GM23338 (cell line): ENCODE measurements at regions not wholly inside any gene's neighbourhood (a gene's known extent, or its start where the extent isn't known, plus 50 kb on each side); places are given as distances from the start of the nearest gene placed in this dataset.

ENCODE experiments used
- ATAC-seq: fragments of 200-7000 bp; cut with Tn5 transposase; 3 replicates; pipeline ENCODE4 v1.9.1; 2020
- DNase-seq: peaks from one replicate; pipeline ENCODE4 v3.0.0-alpha.2; 2015; ENCODE audit warnings: low spot score
- H2AFZ ChIP-seq: fragments of 200-600 bp; sonication (generic); 2 replicates; pipeline ENCODE4 v1.8.0; 2016; ENCODE audit warnings: antibody characterized with exemption, mild to moderate bottlenecking, moderate library complexity
- H3F3A ChIP-seq: fragments of 200-600 bp; sonication (generic); replicated peaks from 2 replicates; pipeline ENCODE4 v1.8.0; 2017; ENCODE audit warnings: antibody characterized with exemption, mixed run types, low read depth
- H3K27ac ChIP-seq: fragments of 200-600 bp; sonication (generic); 2 replicates; pipeline ENCODE4 v1.6.1; 2016; ENCODE audit warnings: low read depth
- H3K27me3 ChIP-seq: fragments of 200-600 bp; sonication (generic); 2 replicates; pipeline ENCODE4 v1.8.0; 2016; ENCODE audit warnings: mild to moderate bottlenecking, mixed run types, moderate library complexity; ENCODE audit not compliant: insufficient read depth
- H3K36me3 ChIP-seq: fragments of 200-600 bp; sonication (generic); 2 replicates; pipeline ENCODE4 v1.8.0; 2016; ENCODE audit warnings: mild to moderate bottlenecking; ENCODE audit not compliant: insufficient read depth
- H3K4me1 ChIP-seq: fragments of 200-600 bp; sonication (generic); 2 replicates; pipeline ENCODE4 v1.8.0; 2016; ENCODE audit warnings: mild to moderate bottlenecking, moderate library complexity; ENCODE audit not compliant: insufficient read depth
- H3K4me2 ChIP-seq: fragments of 200-600 bp; sonication (generic); 2 replicates; pipeline ENCODE4 v1.7.1; 2017; ENCODE audit warnings: mixed run types
- H3K4me3 ChIP-seq: fragments of 200-600 bp; sonication (generic); 2 replicates; pipeline ENCODE4 v1.6.1; 2016; ENCODE audit warnings: mixed run types
- H3K79me2 ChIP-seq: fragments of 200-600 bp; sonication (generic); replicated peaks from 2 replicates; pipeline ENCODE4 v1.8.0; 2017; ENCODE audit warnings: mild to moderate bottlenecking; ENCODE audit not compliant: insufficient read depth
- H3K9me2 ChIP-seq: fragments of 200-600 bp; sonication (generic); 2 replicates; pipeline ENCODE4 v1.8.0; 2017; ENCODE audit not compliant: insufficient read depth
- H4K20me1 ChIP-seq: fragments of 200-600 bp; sonication (generic); replicated peaks from 2 replicates; pipeline ENCODE4 v1.8.0; 2017; ENCODE audit warnings: mild to moderate bottlenecking; ENCODE audit not compliant: insufficient read depth
- H3K27ac Mint-ChIP-seq: 2 replicates; pipeline ENCODE4 v1.8.0; 2020; ENCODE audit warnings: inconsistent platforms, mild to moderate bottlenecking, moderate library complexity, mixed read lengths
- H3K27me3 Mint-ChIP-seq: 3 replicates; pipeline ENCODE4 v1.8.0; 2022; ENCODE audit warnings: low read depth, mild to moderate bottlenecking, moderate library complexity, mixed read lengths, inconsistent platforms; ENCODE audit not compliant: insufficient read depth, poor library complexity
- H3K36me3 Mint-ChIP-seq: 3 replicates; pipeline ENCODE4 v1.8.0; 2021; ENCODE audit warnings: low read depth, mild to moderate bottlenecking, inconsistent platforms, moderate library complexity, mixed read lengths
- H3K4me1 Mint-ChIP-seq: 3 replicates; pipeline ENCODE4 v1.8.0; 2020; ENCODE audit warnings: mild to moderate bottlenecking, inconsistent platforms, mixed read lengths
- H3K4me3 Mint-ChIP-seq: 3 replicates; pipeline ENCODE4 v1.8.0; 2021; ENCODE audit warnings: moderate library complexity, mild to moderate bottlenecking, inconsistent platforms, mixed read lengths
- H3K9me3 Mint-ChIP-seq: 3 replicates; pipeline ENCODE4 v1.8.0; 2020; ENCODE audit warnings: moderate library complexity, mild to moderate bottlenecking, inconsistent platforms, mixed read lengths
- CREB1 ChIP-seq: fragments of 250-450 bp; sonication (Bioruptor Pico); IDR thresholded peaks from 2 replicates; pipeline ENCODE4 v1.5.0; 2020; ENCODE audit warnings: low read depth, mild to moderate bottlenecking, moderate library complexity
- CTCF ChIP-seq, 2 experiments: fragments of 200-600 bp in 1 of 2; sonication (generic) in 1 of 2; conservative IDR thresholded peaks; 2 replicates each; pipeline versions ENCODE4 v1.5.1 to v1.6.1; 2016 to 2017; ENCODE audit warnings: antibody characterized with exemption in 2 of 2, low read depth in 2 of 2, mild to moderate bottlenecking in 2 of 2, moderate library complexity in 1 of 2
- EZH2phosphoT487 ChIP-seq: fragments of 200-600 bp; sonication (generic); IDR thresholded peaks from one replicate; pipeline ENCODE4 v1.8.1; 2018; ENCODE audit warnings: antibody characterized with exemption; ENCODE audit not compliant: unreplicated experiment
- JUNB ChIP-seq: IDR thresholded peaks from one replicate; pipeline ENCODE4 v1.6.1; 2016; ENCODE audit warnings: antibody characterized with exemption; ENCODE audit not compliant: unreplicated experiment
- NANOG ChIP-seq: IDR thresholded peaks from 2 replicates; pipeline ENCODE4 v1.6.1; 2016; ENCODE audit warnings: antibody characterized with exemption, borderline replicate concordance
- POLR2AphosphoS5 ChIP-seq: IDR thresholded peaks from 2 replicates; pipeline ENCODE4 v1.6.1; 2016; ENCODE audit warnings: antibody characterized with exemption, low read depth
- REST ChIP-seq: IDR thresholded peaks from one replicate; pipeline ENCODE4 v1.6.1; 2018; ENCODE audit warnings: antibody characterized with exemption; ENCODE audit not compliant: unreplicated experiment
- STAT1 ChIP-seq: IDR thresholded peaks from one replicate; pipeline ENCODE4 v1.6.1; 2016; ENCODE audit warnings: antibody characterized with exemption; ENCODE audit not compliant: unreplicated experiment
- ZNF114 ChIP-seq: fragments of 250-450 bp; sonication (Bioruptor Pico); IDR thresholded peaks from 2 replicates; pipeline ENCODE4 v1.5.0; 2020; ENCODE audit warnings: mild to moderate bottlenecking, moderate library complexity
- ZNF331 ChIP-seq: fragments of 250-450 bp; sonication (Bioruptor Pico); IDR thresholded peaks from 2 replicates; pipeline ENCODE4 v1.5.0; 2020; ENCODE audit warnings: low read depth, mild to moderate bottlenecking, moderate library complexity
- ZNF462 ChIP-seq: fragments of 250-450 bp; sonication (Bioruptor Pico); IDR thresholded peaks from 2 replicates; pipeline ENCODE4 v1.5.0; 2020; ENCODE audit warnings: mild to moderate bottlenecking, moderate library complexity

- TF ChIP-seq CTCF (conservative IDR thresholded peaks at IDR 0.05; ENCODE audit: low read depth in 2 of 2): no peak
Measured at GRCh38 chr5:125196481-125197111, 450.2 kb upstream of the ZNF608 start (continued).

- H3K9me2 ChIP-seq: no peaks in the 10 kb centered on the region
- H3K4me3 ChIP-seq: no peak overlapping the region
- DNase-seq (no peak), ATAC-seq (no peak)
- no peaks in the 10 kb centered on the region for H4K20me1 ChIP-seq
- Mint-ChIP-seq H3K9me3 (no peaks in the 10 kb centered on the region), H3K27ac (no peak overlapping the region), H3K4me3 (no peak overlapping the region), H3K27me3 (peaks cover 7% of the 10 kb centered on the region), H3K4me1 (peaks cover 64% of the 10 kb centered on the region), H3K36me3 (no peaks in the 10 kb centered on the region)
- H3K36me3 ChIP-seq: no peaks in the 10 kb centered on the region
- peaks cover 52% of the 10 kb centered on the region for H3K4me1 ChIP-seq
- no peaks in the 10 kb centered on the region for H3K79me2 ChIP-seq
- H3K27ac ChIP-seq: no peak overlapping the region
- no peaks in the 10 kb centered on the region for H3K27me3 ChIP-seq
- H2AFZ ChIP-seq: no peak overlapping the region
- H3F3A ChIP-seq: no peaks in the 10 kb centered on the region
- no peak overlapping the region for H3K4me2 ChIP-seq
- TF ChIP-seq ZNF114 (CRISPR knock-in tag): no peak
- no peak for TF ChIP-seq CREB1 (CRISPR knock-in tag)
- no peak for TF ChIP-seq CTCF (conservative IDR thresholded peaks at IDR 0.05; ENCODE audit: low read depth in 2 of 2)
- no peak for TF ChIP-seq JUNB
- TF ChIP-seq NANOG: no peak
- TF ChIP-seq ZNF331: no peak
- TF ChIP-seq STAT1: no peak
- TF ChIP-seq ZNF462 (CRISPR knock-in tag): no peak
- no peak for TF ChIP-seq REST
- no peak for TF ChIP-seq POLR2AphosphoS5
- no peak for TF ChIP-seq EZH2phosphoT487
Measured at GRCh38 chr5:125197321-125197720, 450.9 kb upstream of the ZNF608 start.
